ENCODE measurements at regions not wholly inside any gene's neighbourhood (a gene's known extent, or its start where the extent isn't known, plus 50 kb on each side); places are given as distances from the start of the nearest gene placed in this dataset.

GRCh38 chr4:82108506-82108905 lies 265.3 kb downstream of the HNRNPD start:
- Histone ChIP-seq H3K4me3 (no peak overlapping the region), H3K4me1 (no peaks in the 10 kb centered on the region), H3K9me3 (no peaks in the 10 kb centered on the region), H3K27me3 (no peaks in the 10 kb centered on the region), H3K27ac (no peak overlapping the region), H3K36me3 (no peaks in the 10 kb centered on the region)
- no peak for DNase-seq
- 76 to 82% methylated on average over 2 of the region's 2 CpGs for WGBS, 2 donors
- intact Hi-C loops (cut with DNase I): no loop called here
- no peak for TF ChIP-seq POLR2A (IDR thresholded peaks at IDR 0.05)
- TF ChIP-seq, protein P1, sequence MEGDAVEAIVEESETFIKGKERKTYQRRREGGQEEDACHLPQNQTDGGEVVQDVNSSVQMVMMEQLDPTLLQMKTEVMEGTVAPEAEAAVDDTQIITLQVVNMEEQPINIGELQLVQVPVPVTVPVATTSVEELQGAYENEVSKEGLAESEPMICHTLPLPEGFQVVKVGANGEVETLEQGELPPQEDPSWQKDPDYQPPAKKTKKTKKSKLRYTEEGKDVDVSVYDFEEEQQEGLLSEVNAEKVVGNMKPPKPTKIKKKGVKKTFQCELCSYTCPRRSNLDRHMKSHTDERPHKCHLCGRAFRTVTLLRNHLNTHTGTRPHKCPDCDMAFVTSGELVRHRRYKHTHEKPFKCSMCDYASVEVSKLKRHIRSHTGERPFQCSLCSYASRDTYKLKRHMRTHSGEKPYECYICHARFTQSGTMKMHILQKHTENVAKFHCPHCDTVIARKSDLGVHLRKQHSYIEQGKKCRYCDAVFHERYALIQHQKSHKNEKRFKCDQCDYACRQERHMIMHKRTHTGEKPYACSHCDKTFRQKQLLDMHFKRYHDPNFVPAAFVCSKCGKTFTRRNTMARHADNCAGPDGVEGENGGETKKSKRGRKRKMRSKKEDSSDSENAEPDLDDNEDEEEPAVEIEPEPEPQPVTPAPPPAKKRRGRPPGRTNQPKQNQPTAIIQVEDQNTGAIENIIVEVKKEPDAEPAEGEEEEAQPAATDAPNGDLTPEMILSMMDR (IDR thresholded peaks at IDR 0.05): no peak

DNA sequence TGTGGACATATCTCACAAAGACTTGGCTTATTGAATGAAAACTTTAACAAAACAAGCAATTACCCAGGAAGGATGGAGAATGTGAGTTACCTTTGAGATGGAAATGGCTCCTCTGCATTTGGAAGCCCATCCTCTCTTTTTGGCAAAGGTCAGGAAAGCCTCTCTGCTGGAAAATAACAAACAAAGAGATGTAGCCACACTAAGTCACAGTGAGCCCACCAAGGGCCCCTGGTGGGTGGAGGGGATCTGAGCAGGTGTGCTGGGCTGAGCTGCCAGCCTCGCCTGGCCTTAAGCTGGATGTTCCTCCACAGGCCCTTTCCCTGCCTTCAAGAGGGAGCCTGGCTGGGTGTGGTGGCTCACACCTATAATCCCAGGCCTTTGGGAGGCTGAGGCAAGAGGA lies 269.2 kb downstream of the HNRNPD start:
- Histone ChIP-seq H3K27me3 (no peaks in the 10 kb centered on the region), H3K36me3 (no peaks in the 10 kb centered on the region), H3K27ac (no peak overlapping the region), H3K4me1 (no peaks in the 10 kb centered on the region), H3K9me3 (no peaks in the 10 kb centered on the region), H3K4me3 (no peak overlapping the region)
- 100% methylated on average over 1 of the region's 1 CpG for WGBS, 2 donors
- TF ChIP-seq, protein P1 (IDR thresholded peaks at IDR 0.05): no peak
- no peak for TF ChIP-seq POLR2A (IDR thresholded peaks at IDR 0.05)
- intact Hi-C loops (cut with DNase I): no loop called here
- no peak for DNase-seq

DNA sequence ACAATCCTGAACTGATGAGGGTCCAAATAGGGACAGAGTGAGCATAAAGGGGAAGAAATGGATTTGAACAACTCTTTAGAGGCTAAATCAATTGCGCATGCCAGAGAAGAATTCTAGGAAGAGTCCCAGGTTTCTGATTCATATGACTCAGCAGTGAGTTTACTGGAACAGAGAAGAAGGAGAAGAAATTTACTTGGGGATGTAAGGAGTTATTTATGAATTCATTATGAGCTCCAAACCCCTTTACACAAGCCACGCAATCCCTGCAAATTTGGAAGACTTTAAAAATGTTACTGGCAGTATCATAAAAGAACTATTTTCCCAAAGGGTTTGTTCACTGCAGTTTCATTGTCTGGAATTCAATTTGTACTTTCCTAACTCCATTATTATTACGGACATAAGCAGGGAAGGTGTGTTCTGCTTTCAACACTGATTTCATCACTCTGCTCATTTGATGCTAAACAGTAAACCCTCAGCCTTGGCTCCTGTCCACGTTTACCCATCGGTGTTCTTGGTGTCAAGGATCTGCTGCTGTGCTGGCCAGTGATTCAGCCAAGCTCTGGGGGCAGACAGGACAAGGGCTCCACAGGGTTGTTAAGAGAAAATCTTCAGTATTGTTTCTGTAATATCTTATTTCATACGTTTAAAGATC lies 273.7 kb downstream of the HNRNPD start:
- TF ChIP-seq, protein P1 (IDR thresholded peaks at IDR 0.05): no peak
- TF ChIP-seq POLR2A (IDR thresholded peaks at IDR 0.05): no peak
- Histone ChIP-seq H3K4me3 (no peak overlapping the region), H3K9me3 (no peaks in the 10 kb centered on the region), H3K27me3 (no peaks in the 10 kb centered on the region), H3K27ac (no peak overlapping the region), H3K4me1 (no peaks in the 10 kb centered on the region), H3K36me3 (no peaks in the 10 kb centered on the region)
- intact Hi-C loops (cut with DNase I): no loop called here
- 30 to 36% methylated on average over 6 of the region's 6 CpGs for WGBS, 2 donors
- no peak for DNase-seq

GRCh38 chr4:82097504-82097903 lies 276.3 kb downstream of the HNRNPD start:
- Histone ChIP-seq H3K27me3 (no peaks in the 10 kb centered on the region), H3K27ac (no peak overlapping the region), H3K4me1 (no peaks in the 10 kb centered on the region), H3K4me3 (no peak overlapping the region), H3K36me3 (no peaks in the 10 kb centered on the region), H3K9me3 (no peaks in the 10 kb centered on the region)
- intact Hi-C loops (cut with DNase I): no loop called here
- TF ChIP-seq, protein P1 (IDR thresholded peaks at IDR 0.05): no peak
- no peak for TF ChIP-seq POLR2A (IDR thresholded peaks at IDR 0.05)
- WGBS, 2 donors: 44 to 59% methylated on average over 3 of the region's 3 CpGs
- DNase-seq: no peak

DNA sequence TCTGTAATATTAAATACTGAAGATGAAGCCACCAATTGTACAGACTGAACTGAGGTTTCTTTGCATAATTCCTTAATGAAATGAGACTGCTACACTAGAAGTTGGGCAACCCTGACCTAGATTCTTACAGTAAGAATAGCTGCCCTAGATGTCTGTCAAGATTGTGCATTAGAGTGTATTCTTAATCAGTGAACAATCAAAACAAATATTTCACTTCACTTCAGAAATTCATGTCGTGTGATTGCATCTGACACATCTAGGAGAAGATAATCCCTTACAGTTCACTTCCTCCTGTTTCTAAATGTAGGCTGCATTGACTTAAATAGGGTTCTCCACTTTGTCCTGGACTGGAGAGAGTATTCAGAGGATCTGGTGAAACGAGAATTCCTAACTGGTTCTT lies 283.1 kb downstream of the HNRNPD start:
- Histone ChIP-seq H3K36me3 (no peaks in the 10 kb centered on the region), H3K27ac (no peak overlapping the region), H3K27me3 (no peaks in the 10 kb centered on the region), H3K4me1 (no peaks in the 10 kb centered on the region), H3K4me3 (no peak overlapping the region), H3K9me3 (no peaks in the 10 kb centered on the region)
- TF ChIP-seq, protein P1 (IDR thresholded peaks at IDR 0.05): no peak
- TF ChIP-seq POLR2A (IDR thresholded peaks at IDR 0.05): no peak
- intact Hi-C loops (cut with DNase I): no loop called here
- 32 to 40% methylated on average over 2 of the region's 2 CpGs for WGBS, 2 donors
- DNase-seq: no peak

All from esophagus squamous epithelium (tissue), 5 donors.